ENCODE measurements at regions not wholly inside any gene's neighbourhood (a gene's known extent, or its start where the extent isn't known, plus 50 kb on each side); places are given as distances from the start of the nearest gene placed in this dataset.
"Not testable (repeated sequence)": the region's sequence is repeated elsewhere in the genome, so short reads cannot be mapped to it uniquely, and the experiment has no call there.

DNA sequence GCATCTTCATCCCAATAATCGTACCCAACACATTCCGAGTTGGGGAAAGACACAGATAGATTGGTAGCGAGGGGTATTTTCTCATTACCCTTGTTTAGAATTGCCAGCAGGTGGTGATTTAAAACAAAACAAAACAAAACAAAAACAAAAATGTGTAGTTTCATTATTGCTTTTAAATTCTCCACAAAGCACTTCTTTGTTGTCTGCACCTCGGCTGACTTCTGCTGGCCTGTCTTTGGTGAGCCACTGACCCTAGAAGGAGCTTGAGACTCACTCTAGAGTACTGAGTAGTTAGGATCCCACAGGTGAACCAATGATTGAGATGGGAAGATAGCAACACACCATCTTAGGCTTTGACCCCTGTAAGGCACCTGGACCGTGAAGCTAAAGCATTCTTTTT, 105.4 kb upstream of the BET1 start:
- no peak for DNase-seq (ENCODE audit: low spot score)

DNA sequence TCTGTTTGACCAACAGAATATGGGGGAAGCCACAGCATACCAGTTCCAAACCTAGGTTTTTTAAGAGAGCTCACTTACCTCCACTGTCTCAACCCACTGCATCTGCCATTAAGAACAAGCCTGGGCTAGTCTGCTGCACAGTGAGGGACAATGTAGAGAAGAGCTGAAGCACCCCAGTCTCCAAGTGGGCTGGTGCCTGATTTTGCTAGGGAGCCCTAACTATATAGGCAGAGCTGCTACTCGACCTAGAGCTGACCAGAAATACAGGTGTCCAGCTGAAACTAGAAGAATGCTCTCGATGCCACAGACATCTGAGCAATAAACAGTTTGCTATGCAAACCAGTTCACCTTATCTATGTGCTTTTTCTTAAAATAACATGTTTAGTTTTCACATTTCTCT, 106.9 kb upstream of the BET1 start:
- DNase-seq (ENCODE audit: low spot score): no peak

DNA sequence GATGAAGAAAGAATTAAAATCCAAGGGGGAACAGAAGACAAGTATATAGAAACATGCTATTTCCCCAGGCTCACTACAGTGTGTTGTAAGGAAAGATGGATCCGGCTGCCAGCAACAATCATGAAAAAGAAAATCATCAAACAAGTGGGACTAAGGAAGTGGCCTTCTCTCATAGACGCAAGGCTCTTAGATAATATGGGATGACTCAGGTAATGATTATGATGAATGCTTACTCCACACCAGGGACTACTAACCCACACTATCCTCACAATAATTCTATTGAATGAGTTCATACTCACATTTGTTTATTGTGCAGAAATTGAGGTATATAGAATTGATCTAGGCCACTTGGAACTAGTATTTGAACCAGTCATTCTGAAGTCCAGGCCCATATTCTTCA, 111.2 kb upstream of the BET1 start:
- DNase-seq (ENCODE audit: low spot score): no peak

DNA sequence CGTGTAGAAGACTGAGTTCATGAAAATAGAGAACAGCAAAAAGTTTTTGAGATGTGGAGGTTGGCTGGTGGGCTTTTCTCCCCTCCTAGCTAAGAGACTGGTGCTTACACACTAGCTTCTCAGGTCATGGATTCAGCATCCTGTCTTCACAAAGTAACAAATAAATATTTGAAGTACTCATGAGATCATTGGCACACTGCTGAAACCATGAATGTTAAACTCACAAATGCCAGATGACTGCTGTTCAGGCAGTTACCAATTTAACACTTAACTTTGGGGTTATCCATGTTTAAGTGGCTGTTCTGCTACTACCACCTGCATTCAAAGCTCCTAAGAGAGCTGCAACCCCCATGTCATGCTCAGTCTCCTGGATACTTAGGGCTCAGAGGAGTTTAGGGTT, 119.0 kb upstream of the BET1 start:
- DNase-seq (ENCODE audit: low spot score): no peak

DNA sequence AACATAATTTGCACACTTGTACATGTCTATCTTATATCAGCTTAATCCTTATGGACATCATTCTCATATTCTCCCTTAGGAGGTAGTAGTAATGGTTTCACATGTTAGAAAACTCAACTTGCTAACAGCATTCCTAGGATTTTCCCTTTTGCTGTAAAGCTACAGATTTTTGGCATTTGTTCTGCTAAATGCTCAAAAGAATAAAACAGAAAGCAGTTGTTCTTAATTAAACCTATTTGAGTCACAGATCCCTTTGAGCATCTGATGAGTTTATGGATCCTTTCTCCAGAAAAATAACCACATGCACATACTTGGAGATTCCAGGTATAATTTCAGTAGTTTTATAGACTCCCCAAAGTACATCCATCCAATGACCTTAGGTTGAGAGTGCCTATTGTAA, 122.9 kb upstream of the BET1 start:
- no peak for DNase-seq (ENCODE audit: low spot score)

DNA sequence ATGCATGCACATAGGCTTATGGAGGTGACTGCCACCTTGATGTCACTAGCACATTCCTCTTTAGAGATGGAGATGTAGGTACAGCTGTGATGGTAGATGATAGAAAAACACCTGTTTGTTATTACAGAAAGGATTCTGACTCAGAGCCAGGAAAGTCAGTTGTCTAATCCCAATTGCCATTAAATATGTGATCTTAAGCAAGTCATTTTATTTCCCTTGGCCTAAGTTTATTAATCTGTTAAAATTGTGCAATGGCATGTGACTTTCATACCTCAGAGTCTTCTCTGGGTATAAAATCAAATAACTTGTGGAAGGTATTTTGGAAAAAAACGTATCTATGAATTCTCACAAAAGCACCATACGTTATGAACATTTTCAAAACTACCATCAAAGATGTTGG, 123.9 kb upstream of the BET1 start:
- DNase-seq (ENCODE audit: low spot score): no peak

DNA sequence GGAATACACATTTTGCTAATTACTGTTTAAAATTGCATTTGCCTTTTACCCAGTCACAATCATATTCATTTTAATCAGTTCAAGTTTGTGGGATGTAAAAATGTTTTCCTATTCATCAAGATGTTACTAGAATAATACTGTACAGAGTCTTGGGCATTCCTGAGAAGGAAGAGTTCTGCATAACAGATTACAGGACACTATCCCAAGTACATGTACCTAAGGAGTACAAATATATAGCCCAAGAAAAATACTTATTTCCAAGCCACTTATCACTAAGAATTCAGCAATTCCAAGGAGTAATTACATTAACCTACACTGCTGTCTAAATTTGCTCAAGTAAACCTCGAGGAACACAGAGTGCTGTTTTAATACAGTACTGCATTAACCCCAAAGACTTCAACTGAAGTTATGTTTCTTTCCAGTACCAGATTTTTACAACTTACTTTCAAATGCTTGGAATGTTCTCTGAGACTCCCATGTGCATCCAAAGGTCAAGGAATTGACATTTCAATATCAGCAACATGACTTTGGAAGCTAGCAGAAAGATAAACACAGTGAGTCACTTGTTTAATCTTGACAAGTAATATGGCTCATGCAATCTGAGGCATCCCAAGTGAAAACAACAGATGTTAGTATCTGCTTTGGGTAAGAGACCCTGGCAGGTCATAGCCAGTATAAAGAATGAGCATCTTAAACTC, 125.4 kb upstream of the BET1 start:
- peak; percentile 60 for DNase-seq (ENCODE audit: low spot score)

DNA sequence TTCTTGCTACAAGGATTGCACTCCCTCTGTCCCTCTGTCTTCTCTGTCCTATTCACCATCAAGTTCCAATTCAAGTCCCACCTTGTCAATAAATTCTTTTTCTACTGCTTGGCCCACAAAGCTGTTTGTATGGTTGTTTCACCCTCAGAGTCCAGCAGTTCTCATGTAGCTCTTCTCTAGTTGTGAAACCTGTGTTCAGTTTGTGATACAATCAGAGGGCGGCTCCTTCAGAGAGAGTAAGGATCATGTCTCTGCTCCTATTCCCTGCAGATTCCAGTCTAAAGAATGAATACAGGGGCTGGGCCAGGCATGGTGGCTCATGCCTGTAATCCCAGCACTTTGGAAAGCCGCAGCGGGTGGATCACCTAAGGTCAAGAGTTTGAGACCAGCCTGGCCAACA, 126.6 kb upstream of the BET1 start:
- no peak for DNase-seq (ENCODE audit: low spot score)

DNA sequence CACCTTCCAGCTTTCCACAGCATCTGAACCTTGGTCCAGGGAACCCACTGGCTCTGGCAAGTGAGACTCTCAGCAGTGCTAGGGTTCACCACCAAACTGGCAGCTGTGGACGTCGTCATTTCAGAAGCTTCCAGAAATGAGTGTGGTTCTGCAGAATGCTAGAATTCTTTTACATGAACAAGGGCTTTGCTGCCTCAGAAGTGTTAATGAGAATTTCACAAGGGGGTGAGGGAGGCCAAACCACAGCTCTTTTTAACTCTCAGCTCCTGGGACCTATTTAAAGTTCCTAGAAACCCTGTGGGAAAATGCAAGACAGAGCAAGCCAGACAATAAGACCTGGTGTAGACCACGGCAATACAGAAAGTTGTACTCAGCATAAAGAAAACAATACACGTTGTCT, 129.3 kb upstream of the BET1 start:
- DNase-seq (ENCODE audit: low spot score): no peak

DNA sequence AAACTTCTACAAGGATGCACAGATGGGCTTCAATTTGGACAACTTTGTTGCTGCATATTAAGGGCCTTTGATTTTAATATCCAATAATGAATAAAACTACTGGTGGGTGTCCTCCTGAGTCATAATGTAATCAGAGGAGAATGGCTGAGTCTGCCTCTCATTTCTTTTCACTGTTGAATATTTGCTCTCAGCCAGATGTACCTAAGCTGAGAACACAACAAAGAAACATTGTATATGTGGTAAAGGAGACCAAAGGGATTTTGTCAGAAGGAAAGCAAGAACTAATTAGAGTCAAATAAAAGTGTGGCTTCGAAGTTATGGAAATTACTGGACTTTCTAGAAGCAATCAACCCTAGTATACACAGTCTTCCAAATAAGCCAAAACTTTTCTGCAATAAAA, 131.0 kb upstream of the BET1 start:
- DNase-seq (ENCODE audit: low spot score): no peak

DNA sequence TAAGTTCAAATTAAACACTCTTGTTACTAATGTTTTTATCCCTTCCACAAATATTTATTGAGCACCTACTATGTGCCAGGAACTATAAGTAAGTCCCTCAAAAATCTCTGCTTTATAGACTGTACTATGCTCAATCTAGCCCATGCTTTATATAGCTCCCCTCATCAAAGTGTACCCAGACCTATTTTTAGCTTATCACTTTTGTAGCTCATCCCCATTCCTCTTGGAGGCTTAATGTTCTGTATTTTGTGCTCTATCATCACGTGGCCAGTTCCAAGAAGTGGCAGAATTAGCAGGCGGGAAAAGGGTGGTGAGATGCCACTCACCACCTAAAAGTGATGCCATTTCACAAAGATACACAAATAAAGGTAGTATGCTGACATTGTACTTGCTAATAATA, 138.1 kb upstream of the BET1 start:
- no peak for DNase-seq (ENCODE audit: low spot score)

DNA sequence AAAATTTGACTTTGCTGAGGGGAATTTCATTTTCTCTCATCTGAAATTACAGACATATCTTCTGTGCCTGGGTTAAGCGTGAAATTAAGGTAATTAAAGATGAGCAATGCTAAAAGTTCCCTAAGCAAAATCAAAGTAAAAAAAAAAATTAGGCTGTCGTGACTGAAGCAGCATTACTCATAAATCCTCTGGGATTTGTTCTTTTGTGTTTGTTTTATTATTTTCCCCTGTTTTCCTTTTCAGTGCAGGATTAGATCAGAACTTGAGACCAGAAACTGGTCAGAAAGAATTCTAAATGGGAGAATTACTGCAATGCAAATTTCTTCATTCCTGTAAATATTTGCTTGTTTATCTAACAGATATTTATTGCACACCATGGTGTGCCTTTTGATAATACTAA, 141.4 kb upstream of the BET1 start:
- peak; percentile 7 for DNase-seq (ENCODE audit: low spot score)

DNA sequence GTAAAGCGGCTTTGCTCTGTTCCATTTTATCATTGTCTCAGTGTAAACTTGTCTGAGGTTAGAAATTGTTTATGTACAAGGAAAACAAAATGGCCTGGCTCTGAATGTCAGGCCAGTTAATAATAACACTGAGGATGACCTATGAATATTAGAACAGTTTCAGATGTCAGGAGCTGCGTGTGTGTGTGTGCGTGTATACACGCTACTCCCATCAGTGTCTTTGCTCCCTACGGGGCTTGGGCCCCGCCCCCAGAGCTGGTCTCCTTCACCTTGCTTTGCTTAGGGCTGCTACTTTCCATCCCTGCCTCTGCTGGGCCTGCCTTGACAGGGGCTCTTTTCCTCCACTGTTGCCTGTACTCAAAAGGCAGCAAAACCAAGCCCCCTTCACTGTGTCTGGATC, 142.3 kb upstream of the BET1 start:
- DNase-seq (ENCODE audit: low spot score): peak; percentile 18

DNA sequence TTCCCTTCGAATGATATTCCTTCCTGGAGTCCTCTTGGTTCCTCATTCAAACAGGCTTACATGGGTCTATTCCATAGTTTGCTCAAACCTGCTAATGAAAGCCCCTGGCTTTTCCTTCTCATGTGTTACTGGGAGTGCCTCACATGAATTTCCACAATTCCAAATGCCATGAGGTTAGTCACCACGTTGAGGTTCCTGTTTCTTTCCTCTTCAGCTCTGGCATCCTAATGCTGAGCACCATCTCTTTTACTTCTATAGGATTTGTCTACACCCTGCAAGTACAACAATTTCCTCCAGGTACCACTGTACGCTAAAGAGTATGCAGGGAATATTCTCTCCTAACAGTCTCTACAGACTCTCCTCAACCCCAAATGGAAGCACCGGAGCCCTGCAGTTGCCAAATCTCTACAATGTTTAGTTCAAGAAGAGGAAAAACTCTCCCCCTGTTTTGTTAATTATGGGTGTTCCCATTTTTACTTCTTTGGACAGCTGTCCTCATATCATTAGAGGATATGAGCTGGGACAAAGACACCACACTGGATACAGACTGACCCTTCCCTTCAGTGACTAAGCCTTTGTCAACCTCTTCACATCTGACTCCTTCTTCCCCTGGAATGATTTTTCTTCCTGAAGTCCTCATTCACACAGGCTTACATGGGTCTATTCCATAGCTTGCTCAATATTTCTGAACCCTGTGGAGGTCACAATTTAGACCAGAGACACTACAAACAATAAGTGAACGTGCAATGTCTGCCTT, 145.8 kb upstream of the BET1 start:
- no peak for DNase-seq (ENCODE audit: low spot score)

DNA sequence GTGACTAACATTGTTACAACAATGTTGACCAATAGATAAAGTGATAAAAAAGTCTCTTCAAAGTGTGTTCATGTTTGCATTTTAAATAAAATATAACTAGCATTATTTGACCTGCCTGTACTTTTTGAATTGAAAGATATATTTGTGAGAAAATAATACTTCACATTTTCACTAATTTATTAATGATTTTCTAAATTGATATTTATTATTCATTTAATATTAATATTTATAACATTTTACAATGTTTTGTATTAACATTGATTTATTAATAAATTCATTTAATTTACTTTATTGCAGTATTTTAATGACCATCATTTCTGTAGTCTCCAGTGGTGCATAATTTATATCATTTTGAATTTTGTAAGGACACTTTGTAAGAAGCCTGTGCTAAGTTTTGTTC, 150.0 kb upstream of the BET1 start:
- no peak for DNase-seq (ENCODE audit: low spot score)

DNA sequence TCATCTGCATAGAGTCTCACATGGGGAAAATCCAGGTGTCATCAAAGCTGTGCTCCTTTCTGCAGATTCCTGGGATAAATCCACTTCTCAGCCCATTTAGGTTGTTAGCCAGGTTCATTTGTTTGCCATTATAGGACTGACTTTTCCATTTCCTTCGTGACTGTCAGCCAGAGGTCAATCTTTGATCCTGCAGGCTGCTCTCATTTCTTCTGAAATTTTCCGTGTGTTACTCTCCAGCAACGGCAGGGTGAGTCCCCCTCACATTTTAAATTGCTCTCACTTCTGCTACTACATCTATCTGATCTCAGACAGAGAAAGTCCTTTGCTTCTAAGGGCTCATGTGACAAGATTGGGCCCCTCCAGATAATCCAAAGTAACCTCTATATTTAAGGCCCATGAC, 150.7 kb upstream of the BET1 start:
- no peak for DNase-seq (ENCODE audit: low spot score)

DNA sequence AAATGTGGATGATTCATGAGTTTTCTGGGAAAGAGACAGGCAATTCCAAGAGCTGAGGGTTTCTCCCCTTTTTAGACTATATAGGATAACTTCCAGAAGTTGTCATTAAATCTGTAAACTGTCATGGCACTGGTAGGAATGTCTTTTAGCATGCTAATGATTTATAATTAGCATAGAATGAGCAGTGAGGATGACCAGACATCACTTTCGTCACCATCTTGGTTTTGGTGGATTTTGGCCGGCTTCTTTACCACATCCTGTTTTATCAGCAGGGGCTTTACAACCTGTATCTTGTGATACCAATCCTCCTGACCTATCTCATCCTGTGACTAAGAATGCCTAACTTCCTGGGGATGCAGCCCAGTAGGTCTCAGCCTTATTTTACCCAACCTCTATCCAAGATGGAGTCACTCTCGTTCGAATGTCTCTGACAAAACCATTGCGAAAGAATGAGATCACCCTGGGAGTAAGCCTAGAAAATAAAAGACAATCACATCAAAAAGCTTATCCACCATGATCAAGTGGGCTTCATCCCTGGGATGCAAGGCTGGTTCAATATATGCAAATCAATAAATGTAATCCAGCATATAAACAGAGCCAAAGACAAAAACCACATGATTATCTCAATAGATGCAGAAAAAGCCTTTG, 153.6 kb upstream of the BET1 start:
- DNase-seq (ENCODE audit: low spot score): not testable (repeated sequence)

DNA sequence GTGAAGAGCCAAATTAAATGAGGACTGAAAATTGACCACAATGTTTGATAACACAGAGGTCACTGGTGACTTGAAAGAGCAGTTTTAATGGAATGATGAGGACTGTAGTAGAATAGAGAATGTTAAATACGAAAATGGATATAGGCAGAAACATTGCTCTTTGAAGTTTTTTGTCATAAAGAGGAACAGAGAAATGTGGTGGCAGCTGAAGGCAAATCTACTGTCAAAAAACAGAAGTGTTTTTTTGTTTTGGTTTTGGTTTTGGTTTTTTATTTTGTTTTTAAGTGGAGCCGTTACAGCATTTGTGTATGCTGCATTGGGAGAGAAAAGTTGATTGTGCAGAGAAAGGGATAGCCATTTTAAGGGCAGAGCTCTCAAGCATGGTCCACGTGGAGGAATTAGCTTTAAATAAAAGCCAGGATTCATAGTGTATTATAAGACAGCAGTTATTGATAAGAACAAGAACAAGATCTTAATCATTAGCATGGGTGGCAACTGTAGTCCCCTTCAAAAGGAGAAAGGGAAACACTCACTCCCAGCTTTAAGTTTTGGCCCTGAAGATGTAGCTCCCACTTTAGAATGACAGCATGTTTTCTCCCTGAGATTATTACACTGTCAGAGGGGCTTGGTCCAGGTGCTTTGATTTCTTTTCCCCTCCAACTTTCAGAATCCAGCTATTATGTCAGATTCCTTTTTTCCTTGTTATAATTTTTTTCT, 156.7 kb upstream of the BET1 start:
- DNase-seq (ENCODE audit: low spot score): no peak

DNA sequence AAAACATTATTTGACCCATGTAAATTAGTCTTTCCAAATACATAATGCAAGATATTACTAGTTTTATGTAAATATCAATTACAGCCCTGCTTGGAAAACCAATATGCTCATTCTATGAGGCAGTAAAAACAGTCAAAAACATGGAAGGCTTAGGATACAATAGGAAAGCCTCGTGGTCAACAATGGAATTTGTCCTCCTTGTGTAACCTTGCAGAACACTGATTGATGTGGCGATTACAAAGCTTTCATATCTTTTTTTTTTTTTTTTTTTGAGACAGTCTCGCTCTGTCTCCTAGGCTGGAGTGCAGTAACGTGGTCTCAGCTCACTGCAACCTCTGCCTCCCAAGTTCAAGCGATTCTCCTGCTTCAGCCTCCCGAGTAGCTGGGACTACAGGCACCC, 157.3 kb upstream of the BET1 start:
- no peak for DNase-seq (ENCODE audit: low spot score)

DNA sequence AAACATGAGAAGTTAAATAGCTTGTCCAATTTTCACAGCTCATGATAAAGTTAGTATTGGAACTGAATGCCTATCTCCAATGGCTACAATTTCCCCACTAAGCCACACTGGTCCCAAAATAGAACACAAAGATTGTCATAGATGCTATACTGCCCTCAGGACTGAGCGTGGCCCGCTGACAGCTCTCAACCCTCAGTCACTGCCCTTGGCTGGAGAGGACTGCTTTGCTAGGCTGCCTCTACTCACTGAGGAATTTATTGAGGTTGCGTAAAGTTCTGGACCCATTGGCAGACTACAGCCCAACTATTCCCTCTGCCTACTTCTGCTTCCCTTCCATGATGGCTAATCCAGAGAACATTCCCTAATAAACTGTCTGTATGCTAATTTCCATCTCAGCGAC, 165.5 kb upstream of the BET1 start:
- DNase-seq (ENCODE audit: low spot score): no peak

DNA sequence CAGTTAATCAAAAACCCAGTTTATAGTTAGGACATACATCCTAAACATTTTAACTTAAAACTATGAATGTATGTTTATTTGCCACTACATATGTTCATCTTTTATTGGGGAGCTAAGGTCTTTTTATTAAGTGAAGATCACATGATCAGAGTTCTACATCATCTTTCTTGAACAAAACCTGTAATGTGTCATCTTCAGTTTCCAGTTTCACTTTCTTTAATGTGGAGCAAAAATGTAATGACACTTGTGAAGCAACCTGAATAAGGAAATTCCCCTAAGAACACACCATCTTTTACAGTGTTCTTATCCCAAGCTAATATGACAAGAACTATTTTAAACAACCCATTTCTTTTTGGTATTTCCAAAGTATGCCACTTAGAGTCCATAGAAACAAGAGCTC, 166.7 kb upstream of the BET1 start:
- DNase-seq (ENCODE audit: low spot score): no peak

DNA sequence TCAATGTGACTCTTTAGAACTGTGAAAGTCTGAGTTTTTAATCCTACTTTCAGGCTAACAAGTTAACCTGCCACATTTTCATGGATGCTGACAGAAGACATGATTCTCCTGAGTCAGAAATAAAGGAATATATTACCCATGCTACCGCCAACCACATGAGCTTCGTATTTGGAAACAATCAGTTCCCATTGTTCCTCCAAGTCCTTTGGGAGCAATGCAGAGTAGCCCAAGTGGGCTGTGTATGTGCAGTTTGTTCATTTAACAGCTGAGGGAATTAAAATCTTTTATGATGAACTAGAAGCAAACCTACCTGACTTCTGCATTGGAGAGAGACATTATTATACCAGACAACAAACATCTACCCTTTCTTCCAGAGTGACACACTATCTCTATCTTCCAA, 169.3 kb upstream of the BET1 start:
- no peak for DNase-seq (ENCODE audit: low spot score)

DNA sequence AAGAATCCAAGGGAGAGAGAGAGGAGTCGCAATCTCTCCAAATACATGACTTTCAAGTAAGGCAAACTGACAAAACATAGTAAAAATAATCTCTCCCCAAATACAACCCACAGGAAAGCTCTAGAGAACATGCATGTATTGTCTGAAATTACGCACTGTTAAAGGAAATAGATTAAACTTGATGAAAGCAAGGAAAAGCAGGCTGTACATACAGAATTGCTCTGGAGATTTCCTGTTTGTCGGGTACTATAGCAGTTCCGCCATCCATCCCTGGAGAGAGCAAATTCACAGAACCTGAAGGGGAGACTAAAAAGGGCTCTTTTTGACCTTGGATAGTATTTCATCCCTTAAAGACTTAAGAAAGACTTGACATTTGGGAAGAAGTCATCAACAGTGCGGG, 170.2 kb upstream of the BET1 start:
- no peak for DNase-seq (ENCODE audit: low spot score)
